Fibroblast of upper back skin (primary cell): ENCODE measurements at regions not wholly inside any gene's neighbourhood (a gene's known extent, or its start where the extent isn't known, plus 50 kb on each side); places are given as distances from the start of the nearest gene placed in this dataset.
A peak's percentile ranks its signal among the peaks of the same experiment; 100 is the strongest.

Experiments used
- DNase-seq: peaks from one replicate; pipeline ENCODE4 v3.0.0-alpha.2; 2013

- no peak for DNase-seq
These were observed 491.4 kb downstream of the TUSC7 start for GRCh38 chr3:117200962-117201361.

- DNase-seq, result peak; percentile 55
These were observed 492.6 kb downstream of the TUSC7 start for GRCh38 chr3:117201901-117202774.

GRCh38 chr3:117217355-117217754 lies 507.8 kb downstream of the TUSC7 start:
- DNase-seq, result no peak

GRCh38 chr3:117217760-117218316 lies 508.3 kb downstream of the TUSC7 start:
- DNase-seq, result no peak

- DNase-seq, result no peak
These were observed 509.1 kb downstream of the TUSC7 start for GRCh38 chr3:117218641-117219048.

GRCh38 chr3:117219296-117219695 lies 509.7 kb downstream of the TUSC7 start:
- no peak for DNase-seq

GRCh38 chr3:117226932-117227331 lies 517.4 kb downstream of the TUSC7 start:
- DNase-seq, result no peak

- DNase-seq, result no peak
These were observed 518.9 kb downstream of the TUSC7 start for GRCh38 chr3:117228466-117228865.

GRCh38 chr3:117230924-117231323 lies 521.3 kb downstream of the TUSC7 start:
- no peak for DNase-seq

- DNase-seq, result no peak
These were observed 524.8 kb downstream of the TUSC7 start for GRCh38 chr3:117234331-117234730.

- no peak for DNase-seq
These were observed 525.7 kb downstream of the TUSC7 start for GRCh38 chr3:117235304-117235703.

- no peak for DNase-seq
These were observed 529.2 kb downstream of the TUSC7 start for GRCh38 chr3:117238806-117239205.

GRCh38 chr3:117243657-117244056 lies 534.1 kb downstream of the TUSC7 start:
- no peak for DNase-seq

GRCh38 chr3:117246771-117247555 lies 537.4 kb downstream of the TUSC7 start:
- DNase-seq, result no peak

GRCh38 chr3:117248153-117248552 lies 538.6 kb downstream of the TUSC7 start:
- DNase-seq, result no peak

- DNase-seq, result no peak
These were observed 542.6 kb downstream of the TUSC7 start for GRCh38 chr3:117252208-117252607.

- no peak for DNase-seq
These were observed 543.1 kb downstream of the TUSC7 start for GRCh38 chr3:117252651-117253050.

GRCh38 chr3:117253636-117254035 lies 544.1 kb downstream of the TUSC7 start:
- DNase-seq, result no peak

- DNase-seq, result no peak
These were observed 545.4 kb downstream of the TUSC7 start for GRCh38 chr3:117254985-117255384.

- DNase-seq, result no peak
These were observed 546.2 kb downstream of the TUSC7 start for GRCh38 chr3:117255736-117256135.

- no peak for DNase-seq
These were observed 552.4 kb downstream of the TUSC7 start for GRCh38 chr3:117261983-117262421.

GRCh38 chr3:117263270-117263669 lies 553.7 kb downstream of the TUSC7 start:
- no peak for DNase-seq

- no peak for DNase-seq
These were observed 554.2 kb downstream of the TUSC7 start for GRCh38 chr3:117263745-117264144.
